Type B pancreatic cell (in vitro differentiated cells): ENCODE measurements at regions not wholly inside any gene's neighbourhood (a gene's known extent, or its start where the extent isn't known, plus 50 kb on each side); places are given as distances from the start of the nearest gene placed in this dataset.

Experiments used
- DNase-seq: peaks from one replicate; pipeline ENCODE4 v3.0.0; 2021; ENCODE audit warnings: mixed read lengths; ENCODE audit not compliant: unreplicated experiment; ENCODE audit errors: extremely low spot score
- H3K27ac Mint-ChIP-seq: 2 replicates; pipeline ENCODE4 v1.8.0; 2021; ENCODE audit warnings: mild to moderate bottlenecking, mixed read lengths
- H3K27me3 Mint-ChIP-seq: 2 replicates; pipeline ENCODE4 v1.8.0; 2021; ENCODE audit warnings: mixed read lengths
- H3K36me3 Mint-ChIP-seq: 2 replicates; pipeline ENCODE4 v1.8.0; 2021; ENCODE audit warnings: mixed read lengths
- H3K4me1 Mint-ChIP-seq: one replicate; pipeline ENCODE4 v1.8.0; 2021; ENCODE audit warnings: mixed read lengths; ENCODE audit not compliant: unreplicated experiment
- H3K4me3 Mint-ChIP-seq: 2 replicates; pipeline ENCODE4 v1.8.0; 2021; ENCODE audit warnings: mild to moderate bottlenecking, mixed read lengths
- H3K9me3 Mint-ChIP-seq: 2 replicates; pipeline ENCODE4 v1.8.0; 2021; ENCODE audit warnings: mixed read lengths
- CTCF ChIP-seq: fragments of 200-600 bp; sonication (generic); conservative IDR thresholded peaks from 2 replicates; pipeline ENCODE4 v1.5.0; 2021; ENCODE audit warnings: antibody characterized with exemption, mild to moderate bottlenecking

- DNase-seq = no peak
- no peaks in the 10 kb centered on the region for H3K27me3 Mint-ChIP-seq
- H3K9me3 Mint-ChIP-seq = peaks cover 4% of the 10 kb centered on the region
- TF ChIP-seq CTCF = no peak
- H3K4me1 Mint-ChIP-seq = no peaks in the 10 kb centered on the region
- H3K4me3 Mint-ChIP-seq = no peak overlapping the region
- H3K36me3 Mint-ChIP-seq = no peaks in the 10 kb centered on the region
- H3K27ac Mint-ChIP-seq = no peak overlapping the region
These were observed 399.2 kb upstream of the SEMA3D start for GRCh38 chr7:85586091-85586490.

- no peak for DNase-seq
- Mint-ChIP-seq H3K27me3 (no peaks in the 10 kb centered on the region), H3K4me1 (no peaks in the 10 kb centered on the region), H3K27ac (no peak overlapping the region), H3K36me3 (no peaks in the 10 kb centered on the region), H3K4me3 (no peak overlapping the region), H3K9me3 (peaks cover 4% of the 10 kb centered on the region)
- no peak for TF ChIP-seq CTCF
These were observed 396.5 kb upstream of the SEMA3D start for GRCh38 chr7:85583131-85583953.

- TF ChIP-seq CTCF = no peak
- Mint-ChIP-seq H3K36me3 (no peaks in the 10 kb centered on the region), H3K4me1 (no peaks in the 10 kb centered on the region), H3K4me3 (no peak overlapping the region), H3K27me3 (no peaks in the 10 kb centered on the region), H3K9me3 (no peaks in the 10 kb centered on the region), H3K27ac (no peak overlapping the region)
- DNase-seq = no peak
These were observed 387.0 kb upstream of the SEMA3D start for GRCh38 chr7:85573844-85574243.

GRCh38 chr7:85573346-85573745 lies 386.5 kb upstream of the SEMA3D start:
- TF ChIP-seq CTCF = no peak
- Mint-ChIP-seq H3K27ac (no peak overlapping the region), H3K36me3 (no peaks in the 10 kb centered on the region), H3K27me3 (no peaks in the 10 kb centered on the region), H3K4me3 (no peak overlapping the region), H3K4me1 (no peaks in the 10 kb centered on the region), H3K9me3 (no peaks in the 10 kb centered on the region)
- no peak for DNase-seq

- Mint-ChIP-seq H3K27ac (no peak overlapping the region), H3K9me3 (no peaks in the 10 kb centered on the region), H3K4me3 (no peak overlapping the region), H3K36me3 (no peaks in the 10 kb centered on the region), H3K27me3 (no peaks in the 10 kb centered on the region), H3K4me1 (no peaks in the 10 kb centered on the region)
- TF ChIP-seq CTCF = no peak
- no peak for DNase-seq
These were observed 384.0 kb upstream of the SEMA3D start for GRCh38 chr7:85570898-85571297.

- no peaks in the 10 kb centered on the region for H3K9me3 Mint-ChIP-seq
- H3K27me3 Mint-ChIP-seq = no peaks in the 10 kb centered on the region
- H3K4me3 Mint-ChIP-seq = no peak overlapping the region
- no peak overlapping the region for H3K27ac Mint-ChIP-seq
- DNase-seq = no peak
- peaks cover 5% of the 10 kb centered on the region for H3K4me1 Mint-ChIP-seq
- H3K36me3 Mint-ChIP-seq = no peaks in the 10 kb centered on the region
- TF ChIP-seq CTCF = no peak
These were observed 381.1 kb upstream of the SEMA3D start for GRCh38 chr7:85567983-85568382.
